ENCODE measurements at regions not wholly inside any gene's neighbourhood (a gene's known extent, or its start where the extent isn't known, plus 50 kb on each side); places are given as distances from the start of the nearest gene placed in this dataset.

- Histone ChIP-seq H3K79me1 (ENCODE audit: low read depth, low read length) (no peaks in the 10 kb centered on the region), H3K4ac (ENCODE audit: low read length) (no peak overlapping the region), H3K36me3 (replicated peaks in 1 of 2; ENCODE audit: control insufficient read depth in 2 of 2, insufficient read depth in 2 of 2, low read length in 2 of 2) (no peaks in the 10 kb centered on the region), H2BK15ac (ENCODE audit: low read length) (no peak overlapping the region), H2BK12ac (ENCODE audit: low read length) (no peak overlapping the region), H4K91ac (ENCODE audit: low read depth, low read length, poor library complexity) (no peak overlapping the region), H4K8ac (ENCODE audit: low read depth, low read length) (no peak overlapping the region), H2BK120ac (ENCODE audit: low read depth, low read length) (no peak overlapping the region), H3K27me3 (ENCODE audit: control insufficient read depth in 3 of 3, insufficient read depth in 3 of 3, low read depth in 1 of 3, low read length in 3 of 3) (no peaks in the 10 kb centered on the region), H3K4me3 (ENCODE audit: low read length in 2 of 2) (no peak overlapping the region), H3K14ac (ENCODE audit: low read length) (no peak overlapping the region), H2AK5ac (ENCODE audit: low read depth, low read length) (no peak overlapping the region), H3K4me2 (ENCODE audit: insufficient read depth, low read length, poor library complexity, severe bottlenecking) (no peak overlapping the region), H3K9me3 (replicated peaks in 1 of 2; ENCODE audit: control insufficient read depth in 2 of 2, insufficient read depth in 1 of 2, low read depth in 1 of 2, low read length in 2 of 2) (no peaks in the 10 kb centered on the region), H3K9ac (ENCODE audit: low read depth, low read length, poor library complexity) (no peak overlapping the region), H3K27ac (replicated peaks; ENCODE audit: low read length) (no peak overlapping the region), H3K18ac (ENCODE audit: low read length) (no peak overlapping the region), H2BK5ac (ENCODE audit: low read length) (no peak overlapping the region), H3K23ac (ENCODE audit: low read depth, low read length, poor library complexity) (no peak overlapping the region), H3K4me1 (ENCODE audit: control insufficient read depth in 2 of 2, insufficient read depth in 1 of 2, low read depth in 1 of 2, low read length in 2 of 2) (no peaks in the 10 kb centered on the region), H2AFZ (ENCODE audit: low read length) (no peak overlapping the region)
- DNase-seq (ENCODE audit: low spot score): no peak
- WGBS, 2 donors (ENCODE audit: extremely low coverage in 2 of 2, insufficient read length in 2 of 2, insufficient replicate concordance in 1 of 2): no CpG with 5 or more reads among the region's 2 CpGs
Measured at GRCh38 chr9:82127465-82127864, 138.9 kb downstream of the SPATA31D1 start.

- Histone ChIP-seq H2BK12ac (ENCODE audit: low read length) (no peak overlapping the region), H3K36me3 (replicated peaks in 1 of 2; ENCODE audit: control insufficient read depth in 2 of 2, insufficient read depth in 2 of 2, low read length in 2 of 2) (no peaks in the 10 kb centered on the region), H3K4me1 (ENCODE audit: control insufficient read depth in 2 of 2, insufficient read depth in 1 of 2, low read depth in 1 of 2, low read length in 2 of 2) (no peaks in the 10 kb centered on the region), H2AK5ac (ENCODE audit: low read depth, low read length) (no peak overlapping the region), H3K4me3 (ENCODE audit: low read length in 2 of 2) (no peak overlapping the region), H3K23ac (ENCODE audit: low read depth, low read length, poor library complexity) (no peak overlapping the region), H2BK5ac (ENCODE audit: low read length) (no peak overlapping the region), H3K9me3 (replicated peaks in 1 of 2; ENCODE audit: control insufficient read depth in 2 of 2, insufficient read depth in 1 of 2, low read depth in 1 of 2, low read length in 2 of 2) (no peaks in the 10 kb centered on the region), H4K8ac (ENCODE audit: low read depth, low read length) (no peak overlapping the region), H3K27me3 (ENCODE audit: control insufficient read depth in 3 of 3, insufficient read depth in 3 of 3, low read depth in 1 of 3, low read length in 3 of 3) (no peaks in the 10 kb centered on the region), H2AFZ (ENCODE audit: low read length) (no peak overlapping the region), H2BK120ac (ENCODE audit: low read depth, low read length) (no peak overlapping the region), H3K27ac (replicated peaks; ENCODE audit: low read length) (no peak overlapping the region), H3K9ac (ENCODE audit: low read depth, low read length, poor library complexity) (no peak overlapping the region), H4K91ac (ENCODE audit: low read depth, low read length, poor library complexity) (no peak overlapping the region), H3K4me2 (ENCODE audit: insufficient read depth, low read length, poor library complexity, severe bottlenecking) (no peak overlapping the region), H3K79me1 (ENCODE audit: low read depth, low read length) (no peaks in the 10 kb centered on the region), H2BK15ac (ENCODE audit: low read length) (no peak overlapping the region), H3K18ac (ENCODE audit: low read length) (no peak overlapping the region), H3K4ac (ENCODE audit: low read length) (no peak overlapping the region), H3K14ac (ENCODE audit: low read length) (no peak overlapping the region)
- no peak for DNase-seq (ENCODE audit: low spot score)
- no CpG with 5 or more reads among the region's 3 CpGs for WGBS, 2 donors (ENCODE audit: extremely low coverage in 2 of 2, insufficient read length in 2 of 2, insufficient replicate concordance in 1 of 2)
Measured at GRCh38 chr9:82128011-82128696, 139.6 kb downstream of the SPATA31D1 start.

- Histone ChIP-seq H3K9ac (ENCODE audit: low read depth, low read length, poor library complexity) (no peak overlapping the region), H3K23ac (ENCODE audit: low read depth, low read length, poor library complexity) (no peak overlapping the region), H3K36me3 (replicated peaks in 1 of 2; ENCODE audit: control insufficient read depth in 2 of 2, insufficient read depth in 2 of 2, low read length in 2 of 2) (no peaks in the 10 kb centered on the region), H3K79me1 (ENCODE audit: low read depth, low read length) (no peaks in the 10 kb centered on the region), H3K27me3 (ENCODE audit: control insufficient read depth in 3 of 3, insufficient read depth in 3 of 3, low read depth in 1 of 3, low read length in 3 of 3) (no peaks in the 10 kb centered on the region), H3K27ac (replicated peaks; ENCODE audit: low read length) (no peak overlapping the region), H3K9me3 (replicated peaks in 1 of 2; ENCODE audit: control insufficient read depth in 2 of 2, insufficient read depth in 1 of 2, low read depth in 1 of 2, low read length in 2 of 2) (no peaks in the 10 kb centered on the region), H3K14ac (ENCODE audit: low read length) (no peak overlapping the region), H2BK5ac (ENCODE audit: low read length) (no peak overlapping the region), H3K4ac (ENCODE audit: low read length) (no peak overlapping the region), H2AFZ (ENCODE audit: low read length) (no peak overlapping the region), H2BK15ac (ENCODE audit: low read length) (no peak overlapping the region), H4K8ac (ENCODE audit: low read depth, low read length) (no peak overlapping the region), H2AK5ac (ENCODE audit: low read depth, low read length) (no peak overlapping the region), H3K4me1 (ENCODE audit: control insufficient read depth in 2 of 2, insufficient read depth in 1 of 2, low read depth in 1 of 2, low read length in 2 of 2) (no peaks in the 10 kb centered on the region), H4K91ac (ENCODE audit: low read depth, low read length, poor library complexity) (no peak overlapping the region), H3K4me3 (ENCODE audit: low read length in 2 of 2) (no peak overlapping the region), H2BK12ac (ENCODE audit: low read length) (no peak overlapping the region), H2BK120ac (ENCODE audit: low read depth, low read length) (no peak overlapping the region), H3K4me2 (ENCODE audit: insufficient read depth, low read length, poor library complexity, severe bottlenecking) (no peak overlapping the region), H3K18ac (ENCODE audit: low read length) (no peak overlapping the region)
- WGBS, 2 donors (ENCODE audit: extremely low coverage in 2 of 2, insufficient read length in 2 of 2, insufficient replicate concordance in 1 of 2): no CpG with 5 or more reads among the region's 3 CpGs
- DNase-seq (ENCODE audit: low spot score): no peak
Measured at GRCh38 chr9:82129708-82130107, 141.1 kb downstream of the SPATA31D1 start.

GRCh38 chr9:82130331-82131042 is 141.9 kb downstream of the SPATA31D1 start:
- Histone ChIP-seq H2BK5ac (ENCODE audit: low read length) (no peak overlapping the region), H3K18ac (ENCODE audit: low read length) (no peak overlapping the region), H3K27me3 (ENCODE audit: control insufficient read depth in 3 of 3, insufficient read depth in 3 of 3, low read depth in 1 of 3, low read length in 3 of 3) (no peaks in the 10 kb centered on the region), H2AFZ (ENCODE audit: low read length) (no peak overlapping the region), H2BK120ac (ENCODE audit: low read depth, low read length) (peak overlapping the region; percentile 24), H3K9ac (ENCODE audit: low read depth, low read length, poor library complexity) (no peak overlapping the region), H3K23ac (ENCODE audit: low read depth, low read length, poor library complexity) (no peak overlapping the region), H3K36me3 (replicated peaks in 1 of 2; ENCODE audit: control insufficient read depth in 2 of 2, insufficient read depth in 2 of 2, low read length in 2 of 2) (no peaks in the 10 kb centered on the region), H4K8ac (ENCODE audit: low read depth, low read length) (no peak overlapping the region), H3K4me1 (ENCODE audit: control insufficient read depth in 2 of 2, insufficient read depth in 1 of 2, low read depth in 1 of 2, low read length in 2 of 2) (no peaks in the 10 kb centered on the region), H3K4ac (ENCODE audit: low read length) (no peak overlapping the region), H3K79me1 (ENCODE audit: low read depth, low read length) (no peaks in the 10 kb centered on the region), H3K27ac (replicated peaks; ENCODE audit: low read length) (no peak overlapping the region), H2BK12ac (ENCODE audit: low read length) (no peak overlapping the region), H3K14ac (ENCODE audit: low read length) (no peak overlapping the region), H3K9me3 (replicated peaks in 1 of 2; ENCODE audit: control insufficient read depth in 2 of 2, insufficient read depth in 1 of 2, low read depth in 1 of 2, low read length in 2 of 2) (peaks cover 0 to 1% of the 10 kb centered on the region in 2 donors), H2AK5ac (ENCODE audit: low read depth, low read length) (peak overlapping the region; percentile 93), H3K4me3 (ENCODE audit: low read length in 2 of 2) (no peak overlapping the region), H2BK15ac (ENCODE audit: low read length) (peak overlapping the region; percentile 25), H3K4me2 (ENCODE audit: insufficient read depth, low read length, poor library complexity, severe bottlenecking) (no peak overlapping the region), H4K91ac (ENCODE audit: low read depth, low read length, poor library complexity) (no peak overlapping the region)
- DNase-seq (ENCODE audit: low spot score): no peak
- WGBS, 2 donors (ENCODE audit: extremely low coverage in 2 of 2, insufficient read length in 2 of 2, insufficient replicate concordance in 1 of 2): no CpG with 5 or more reads among the region's 13 CpGs
